Stimulated activated naive CD8-positive, alpha-beta T cell treated with anti-CD3 and anti-CD28 coated beads, Interleukin-15, amount 100 ng/mL, for 72 hours (primary cell): ENCODE measurements at regions not wholly inside any gene's neighbourhood (a gene's known extent, or its start where the extent isn't known, plus 50 kb on each side); places are given as distances from the start of the nearest gene placed in this dataset.

Experiments
- ATAC-seq: fragments of 150-1000 bp; cut with Tn5 transposase; 2 replicates; pipeline ENCODE4 v1.10.0; 2021; ENCODE audit warnings: mild to moderate bottlenecking, moderate library complexity
- DNase-seq, 2 donors: peaks; one replicate each; pipeline ENCODE4 v3.0.0; 2021 to 2022
- H3K27ac Mint-ChIP-seq, 2 donors: one replicate each; pipeline ENCODE4 v1.8.0; 2022; ENCODE audit warnings: mild to moderate bottlenecking in 2 of 2, mixed read lengths in 2 of 2, moderate library complexity in 2 of 2
- H3K27me3 Mint-ChIP-seq: one replicate; pipeline ENCODE4 v1.8.0; 2022; ENCODE audit warnings: mixed read lengths
- H3K4me1 Mint-ChIP-seq: one replicate; pipeline ENCODE4 v1.8.0; 2022; ENCODE audit warnings: mild to moderate bottlenecking, mixed read lengths
- H3K4me3 Mint-ChIP-seq, 2 donors: one replicate each; pipeline ENCODE4 v1.8.0; 2022; ENCODE audit warnings: mild to moderate bottlenecking in 2 of 2, mixed read lengths in 2 of 2, moderate library complexity in 1 of 2
- H3K9me3 Mint-ChIP-seq, 2 donors: one replicate each; pipeline ENCODE4 v1.8.0; 2022; ENCODE audit warnings: mixed read lengths in 2 of 2

DNA sequence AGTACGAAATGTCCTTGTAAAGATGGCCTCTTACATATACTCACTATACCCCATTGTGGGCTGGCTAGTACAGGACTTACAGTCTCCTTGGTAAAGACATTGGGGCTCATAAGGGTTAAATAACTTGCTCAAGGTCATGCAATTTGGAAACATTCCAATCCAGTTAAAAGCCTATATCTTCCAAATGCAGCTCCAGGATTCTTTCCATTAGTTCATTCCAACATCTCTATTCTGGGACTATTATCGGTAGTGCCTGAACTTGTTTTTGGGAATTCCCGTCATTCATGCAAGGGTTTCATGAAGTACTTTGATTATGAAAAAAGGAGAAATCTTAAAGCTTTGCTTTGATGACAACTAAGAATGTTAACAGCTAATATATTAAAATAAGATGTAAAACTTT, 99.2 kb upstream of the SLC8A1 start:
- ATAC-seq (no peak), DNase-seq (no peak)
- H3K9me3 Mint-ChIP-seq, result no peaks in the 10 kb centered on the region
- H3K27ac Mint-ChIP-seq, result no peak overlapping the region
- no peaks in the 10 kb centered on the region for H3K4me1 Mint-ChIP-seq
- H3K27me3 Mint-ChIP-seq, result no peaks in the 10 kb centered on the region
- H3K4me3 Mint-ChIP-seq, result no peak overlapping the region

DNA sequence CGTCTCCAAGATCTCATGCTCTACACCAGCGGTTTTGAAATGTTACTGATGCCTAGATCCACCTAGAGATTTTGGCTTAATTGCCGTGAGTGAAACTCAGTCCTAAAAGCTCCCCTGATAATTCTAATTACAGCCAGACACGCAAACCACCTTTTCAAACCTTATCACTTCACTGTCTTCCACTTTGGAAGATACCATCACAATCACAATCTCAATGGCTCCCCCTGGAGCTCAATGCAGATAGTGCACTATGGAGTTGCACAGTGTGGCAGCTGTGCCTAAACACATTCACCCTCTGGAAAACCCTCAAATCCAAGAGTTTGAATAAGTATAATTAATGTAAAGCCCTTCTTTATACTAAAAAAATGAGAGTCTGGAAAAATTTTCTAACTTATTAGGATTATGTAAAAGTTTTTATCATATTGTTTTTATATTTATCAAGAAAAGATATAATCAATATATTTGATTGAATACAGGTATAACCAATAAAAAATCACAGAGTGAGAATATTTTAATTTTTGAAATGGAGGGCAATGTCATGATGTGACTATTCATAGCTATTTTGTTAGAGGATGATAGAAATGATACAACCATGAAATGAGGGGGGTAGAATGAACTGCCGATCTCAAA, 102.9 kb upstream of the SLC8A1 start:
- peak; percentile 69 for ATAC-seq
- Mint-ChIP-seq H3K9me3 (no peaks in the 10 kb centered on the region), H3K27me3 (no peaks in the 10 kb centered on the region), H3K4me3 (no peak overlapping the region), H3K4me1 (no peaks in the 10 kb centered on the region), H3K27ac (no peak overlapping the region)
- DNase-seq, result peak; percentile 19 to 29

DNA sequence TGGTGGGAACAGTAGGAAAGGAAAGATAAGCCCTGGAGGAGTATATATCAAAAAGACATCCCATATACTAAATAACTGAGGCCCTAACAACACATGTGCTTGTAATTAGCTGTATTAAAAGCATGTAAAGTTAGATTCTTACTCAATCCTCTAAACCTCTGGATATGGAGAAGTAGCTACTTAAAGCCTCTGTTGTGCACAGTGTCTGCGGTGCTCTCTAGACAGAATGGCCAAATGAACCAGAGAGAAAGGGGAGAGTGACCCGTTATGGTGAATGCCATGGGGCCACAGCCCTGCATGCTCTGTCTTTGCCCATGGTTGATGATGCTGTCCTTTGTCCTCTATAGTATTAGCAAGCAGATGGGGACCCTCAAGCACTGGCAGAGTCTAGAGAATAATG, 104.4 kb upstream of the SLC8A1 start:
- Mint-ChIP-seq H3K27me3 (no peaks in the 10 kb centered on the region), H3K27ac (no peak overlapping the region), H3K4me1 (no peaks in the 10 kb centered on the region), H3K9me3 (no peaks in the 10 kb centered on the region), H3K4me3 (no peak overlapping the region)
- DNase-seq (no peak), ATAC-seq (no peak)

DNA sequence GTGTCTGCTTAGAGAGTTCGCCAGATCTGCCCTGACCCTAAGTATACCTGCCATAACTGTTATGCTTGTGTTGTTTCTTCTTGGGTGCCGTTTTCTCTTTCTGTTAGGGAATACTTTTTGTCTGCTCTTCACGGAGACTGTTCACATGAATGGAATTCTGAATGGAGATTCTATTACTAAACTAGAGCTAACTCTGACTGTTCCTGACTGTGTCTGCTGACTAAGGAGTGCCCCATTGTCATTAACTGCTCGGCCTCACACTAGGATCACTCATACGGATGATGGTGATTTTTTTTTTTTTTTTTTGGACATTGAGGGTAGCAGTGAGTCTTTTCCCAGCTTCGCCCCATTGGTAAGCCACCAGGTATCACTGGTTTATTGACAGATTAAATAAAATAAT, 104.8 kb upstream of the SLC8A1 start:
- Mint-ChIP-seq H3K4me3 (no peak overlapping the region), H3K27me3 (no peaks in the 10 kb centered on the region), H3K9me3 (no peaks in the 10 kb centered on the region), H3K27ac (no peak overlapping the region), H3K4me1 (no peaks in the 10 kb centered on the region)
- DNase-seq, result no peak
- no peak for ATAC-seq

DNA sequence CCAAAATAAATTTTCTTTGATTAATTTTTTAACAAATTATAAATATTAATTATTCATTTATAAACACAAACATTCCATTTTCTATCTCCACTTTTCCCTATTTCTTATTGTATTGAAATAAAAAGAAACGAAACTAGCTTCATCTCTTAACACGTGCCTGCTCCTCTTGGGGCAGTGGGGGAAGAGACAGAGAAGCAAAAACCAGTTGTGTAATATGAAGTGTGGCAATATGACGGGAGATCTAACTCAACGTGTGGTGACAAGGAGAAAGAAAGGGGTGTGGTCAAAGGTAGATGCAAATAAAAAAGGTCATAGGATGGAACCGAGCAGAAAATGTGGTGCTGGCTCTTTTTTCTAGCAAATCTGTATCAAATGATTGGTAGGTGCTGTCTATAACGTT, 106.9 kb upstream of the SLC8A1 start:
- no peaks in the 10 kb centered on the region for H3K27me3 Mint-ChIP-seq
- DNase-seq (no peak), ATAC-seq (no peak)
- no peak overlapping the region for H3K4me3 Mint-ChIP-seq
- no peaks in the 10 kb centered on the region for H3K4me1 Mint-ChIP-seq
- peak overlapping the region in 1 of 2 donors; percentile 3 for H3K27ac Mint-ChIP-seq
- H3K9me3 Mint-ChIP-seq, result no peaks in the 10 kb centered on the region

DNA sequence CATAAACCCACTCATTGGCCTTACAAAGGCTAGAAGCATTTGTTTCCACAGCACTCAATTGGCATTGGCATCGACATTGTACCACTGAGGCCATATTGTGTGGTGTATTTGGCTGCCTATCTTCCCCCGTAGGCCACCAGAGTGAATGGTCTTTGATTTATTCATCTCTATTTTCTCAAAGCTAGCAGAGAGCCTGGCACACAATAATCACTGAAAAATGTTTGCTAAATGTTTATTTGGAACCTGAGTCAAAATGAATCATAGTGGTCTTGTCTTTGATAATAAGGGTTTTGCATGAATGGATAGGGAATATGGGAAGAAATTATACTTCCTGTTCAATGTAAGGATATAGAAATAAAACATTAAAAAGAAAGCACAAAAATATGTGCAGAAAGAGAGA, 107.3 kb upstream of the SLC8A1 start:
- Mint-ChIP-seq H3K4me1 (no peaks in the 10 kb centered on the region), H3K9me3 (no peaks in the 10 kb centered on the region), H3K4me3 (no peak overlapping the region), H3K27me3 (no peaks in the 10 kb centered on the region), H3K27ac (no peak overlapping the region)
- ATAC-seq (no peak), DNase-seq (no peak)

DNA sequence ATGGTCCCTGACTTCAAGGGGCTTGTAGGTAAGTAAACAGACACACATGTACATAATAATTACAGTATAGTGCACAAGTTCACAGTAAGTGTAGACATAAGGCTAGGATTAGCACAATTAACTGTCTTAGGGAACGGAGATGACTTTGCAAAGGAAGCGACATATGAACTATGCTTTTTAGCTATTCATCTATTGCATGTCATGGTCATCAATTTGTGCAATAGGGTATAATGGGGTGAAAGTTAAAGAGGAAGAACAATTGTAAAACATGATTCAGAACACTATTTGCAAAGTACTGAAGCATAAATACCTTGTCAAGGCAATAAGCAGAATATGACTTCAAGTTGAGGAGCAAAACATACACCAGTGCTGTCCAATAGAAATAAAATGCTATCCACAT, 112.3 kb upstream of the SLC8A1 start:
- Mint-ChIP-seq H3K4me3 (no peak overlapping the region), H3K9me3 (no peaks in the 10 kb centered on the region), H3K27ac (no peak overlapping the region), H3K4me1 (no peaks in the 10 kb centered on the region), H3K27me3 (no peaks in the 10 kb centered on the region)
- no peak for ATAC-seq
- DNase-seq, result no peak

DNA sequence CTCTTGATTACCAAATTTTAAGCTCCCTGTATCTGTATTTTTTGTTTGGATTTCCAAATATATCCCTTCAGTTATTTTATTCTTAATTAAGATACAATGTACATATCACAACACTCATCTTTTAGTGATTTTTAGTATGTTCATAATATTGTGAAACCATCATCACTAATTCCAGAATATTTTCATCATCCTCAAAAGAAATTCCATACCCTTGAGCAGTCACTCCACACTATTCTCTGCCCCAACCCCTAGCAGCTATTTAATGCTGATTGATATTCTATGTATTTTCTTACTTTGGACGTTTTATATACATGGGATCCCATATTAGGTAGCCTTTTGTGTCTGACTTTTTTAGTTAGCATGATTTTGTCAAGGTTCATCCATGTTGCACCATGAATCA, 127.4 kb upstream of the SLC8A1 start:
- DNase-seq (no peak), ATAC-seq (no peak)
- Mint-ChIP-seq H3K4me1 (no peaks in the 10 kb centered on the region), H3K4me3 (no peak overlapping the region), H3K27me3 (no peaks in the 10 kb centered on the region), H3K27ac (no peak overlapping the region), H3K9me3 (peaks cover 4 to 7% of the 10 kb centered on the region in 2 donors)

DNA sequence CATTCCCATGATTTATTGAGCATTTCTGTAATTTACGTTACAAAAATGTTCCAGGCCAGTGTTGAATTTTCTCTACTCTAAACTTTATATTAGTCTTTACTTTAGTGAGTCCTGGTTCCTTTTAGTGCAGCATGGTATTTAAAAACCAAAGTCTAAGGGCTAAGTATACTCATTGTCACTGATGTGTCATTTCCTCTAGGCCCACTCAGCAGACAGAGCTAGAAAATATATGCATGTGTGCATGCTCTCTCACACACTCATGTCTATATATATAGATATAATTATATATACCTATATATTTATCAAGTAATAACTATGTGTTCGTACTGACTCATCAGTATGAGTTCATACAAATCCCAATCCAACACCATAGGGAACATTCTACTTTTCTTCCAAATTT, 132.5 kb upstream of the SLC8A1 start:
- no peak for ATAC-seq
- peaks cover 4 to 7% of the 10 kb centered on the region in 2 donors for H3K9me3 Mint-ChIP-seq

DNA sequence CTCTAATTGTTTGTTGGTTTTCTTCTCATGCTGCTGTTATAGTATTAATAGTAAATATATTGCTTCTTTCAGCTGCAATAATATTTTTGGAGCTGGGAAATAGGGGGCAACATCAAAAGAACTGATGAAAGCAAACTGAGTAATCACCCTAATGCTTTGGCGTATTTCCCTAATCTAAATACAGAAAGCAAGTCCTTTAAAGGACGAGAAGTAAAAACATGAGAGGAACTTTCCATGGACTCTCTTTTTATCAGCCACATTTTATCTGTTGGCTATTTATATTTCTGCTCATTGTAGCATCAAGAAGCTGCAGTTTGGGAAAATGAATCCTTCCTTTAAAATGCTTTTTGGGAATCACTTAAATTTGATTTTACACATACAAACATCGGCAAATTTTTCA, 139.9 kb upstream of the SLC8A1 start:
- no peak overlapping the region for H3K27ac Mint-ChIP-seq
- H3K4me3 Mint-ChIP-seq, result no peak overlapping the region
- H3K9me3 Mint-ChIP-seq, result no peaks in the 10 kb centered on the region
- H3K27me3 Mint-ChIP-seq, result no peaks in the 10 kb centered on the region
- no peaks in the 10 kb centered on the region for H3K4me1 Mint-ChIP-seq
- DNase-seq (no peak), ATAC-seq (no peak)

More for the DNA sequence above, 132.5 kb upstream of the SLC8A1 start:
- Mint-ChIP-seq H3K4me3 (no peak overlapping the region), H3K27me3 (no peaks in the 10 kb centered on the region), H3K4me1 (no peaks in the 10 kb centered on the region), H3K27ac (no peak overlapping the region)
- DNase-seq, result no peak

DNA sequence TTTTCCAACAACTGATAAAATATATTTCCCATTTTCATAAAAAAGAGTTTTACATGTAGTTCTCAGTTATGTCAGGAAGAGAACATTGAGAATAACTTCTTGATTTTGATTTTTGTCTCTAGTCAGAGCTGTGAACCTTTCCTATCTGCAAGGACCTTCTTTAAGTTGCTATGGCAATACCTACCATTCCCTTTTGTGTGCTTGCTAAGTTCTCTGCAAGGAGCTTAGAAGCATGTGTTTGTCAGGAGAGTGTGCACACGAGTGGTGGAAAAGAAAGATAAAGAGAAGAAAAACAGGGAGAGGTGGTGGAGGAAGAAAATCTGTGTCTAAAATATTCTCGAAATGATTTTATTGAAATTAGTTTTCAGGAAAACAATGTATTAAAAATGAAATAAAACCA, 140.3 kb upstream of the SLC8A1 start:
- Mint-ChIP-seq H3K9me3 (no peaks in the 10 kb centered on the region), H3K4me3 (no peak overlapping the region)
- no peak for ATAC-seq

DNA sequence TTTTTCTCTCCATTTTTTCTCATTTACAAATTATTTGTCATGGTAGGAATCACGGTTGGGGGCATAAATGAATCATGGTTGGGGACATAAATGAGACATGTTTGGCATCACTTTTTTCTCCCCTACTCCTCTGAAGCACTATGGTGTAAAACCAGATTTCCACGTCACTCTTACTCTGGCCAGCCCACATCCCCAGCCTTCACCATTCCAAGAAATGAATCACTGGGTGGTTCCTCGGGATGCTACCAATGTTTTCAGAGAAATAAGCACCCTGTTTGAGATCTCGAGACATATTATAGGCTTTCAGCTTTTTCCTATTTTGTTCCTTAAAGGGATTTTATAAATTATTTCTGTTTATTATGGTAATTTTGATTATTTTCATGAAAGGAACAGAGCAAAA, 155.0 kb upstream of the SLC8A1 start:
- Mint-ChIP-seq H3K27ac (no peak overlapping the region), H3K27me3 (no peaks in the 10 kb centered on the region), H3K9me3 (peaks cover 4% of the 10 kb centered on the region in 2 donors), H3K4me3 (no peak overlapping the region), H3K4me1 (no peaks in the 10 kb centered on the region)
- no peak for DNase-seq
- ATAC-seq, result no peak

More for the DNA sequence above, 140.3 kb upstream of the SLC8A1 start:
- H3K27ac Mint-ChIP-seq, result no peak overlapping the region
- DNase-seq, result no peak
- no peaks in the 10 kb centered on the region for H3K4me1 Mint-ChIP-seq
- no peaks in the 10 kb centered on the region for H3K27me3 Mint-ChIP-seq

DNA sequence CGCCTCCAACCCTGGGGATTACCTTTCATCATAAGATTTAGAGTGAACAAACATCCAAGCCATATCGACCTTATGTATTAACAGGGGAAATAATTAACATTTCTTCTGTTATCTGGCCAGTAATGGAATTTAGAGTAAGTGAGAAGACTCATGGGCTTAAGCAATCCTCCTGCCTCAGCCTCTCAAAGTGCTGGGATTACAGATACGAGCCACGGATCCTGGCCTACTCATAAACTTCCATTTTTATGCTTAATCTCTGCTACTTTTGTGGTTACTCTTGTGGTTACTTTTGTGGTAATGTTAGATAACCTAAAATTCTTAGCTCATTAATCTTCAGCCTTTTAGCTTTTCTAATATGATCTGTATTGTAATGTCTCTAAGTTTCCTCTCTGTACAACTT, 159.3 kb upstream of the SLC8A1 start:
- Mint-ChIP-seq H3K4me1 (no peaks in the 10 kb centered on the region), H3K9me3 (peaks cover 3 to 4% of the 10 kb centered on the region in 2 donors), H3K27ac (no peak overlapping the region), H3K27me3 (no peaks in the 10 kb centered on the region), H3K4me3 (no peak overlapping the region)
- ATAC-seq, result no peak
- DNase-seq, result no peak

DNA sequence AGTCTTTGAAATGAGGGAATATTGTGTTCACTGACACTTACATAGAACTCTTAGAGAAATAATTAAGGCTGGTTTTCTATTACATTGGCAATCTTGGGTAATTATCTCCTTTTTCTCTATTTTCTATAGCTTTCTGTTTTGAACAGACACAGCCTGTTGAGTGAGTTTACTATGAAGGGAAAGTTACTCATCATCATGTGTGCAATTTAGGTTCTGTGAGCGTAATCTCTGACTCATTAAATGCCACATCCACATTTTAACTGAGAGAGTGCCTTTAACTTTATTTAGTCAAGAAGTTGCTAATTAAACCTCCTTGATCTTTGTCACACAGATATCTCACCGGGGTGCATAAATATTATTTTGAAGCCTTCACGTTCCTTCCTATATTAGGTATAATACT, 174.0 kb upstream of the SLC8A1 start:
- DNase-seq, result no peak
- no peak for ATAC-seq
- Mint-ChIP-seq H3K27me3 (no peaks in the 10 kb centered on the region), H3K27ac (no peak overlapping the region), H3K9me3 (no peaks in the 10 kb centered on the region), H3K4me3 (no peak overlapping the region), H3K4me1 (no peaks in the 10 kb centered on the region)

DNA sequence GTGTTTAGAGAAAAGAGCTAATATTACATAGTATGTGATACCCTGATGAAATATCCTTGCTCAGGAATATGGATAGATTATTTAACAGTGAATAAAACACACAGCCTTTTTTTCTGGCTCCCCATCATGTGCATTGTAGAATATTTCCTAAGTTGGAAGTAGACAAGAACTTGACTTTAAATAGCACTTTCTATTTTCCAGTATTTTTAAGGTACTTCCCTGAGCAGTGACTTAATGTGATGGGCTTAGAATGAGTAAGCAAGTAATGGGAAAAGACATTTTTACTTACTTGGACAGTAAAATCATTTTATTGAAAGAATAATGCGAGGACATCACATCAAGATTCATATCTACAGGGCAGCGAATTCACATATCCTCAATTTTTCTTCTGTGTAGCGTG, 176.7 kb upstream of the SLC8A1 start:
- ATAC-seq (no peak), DNase-seq (no peak)
- no peaks in the 10 kb centered on the region for H3K27me3 Mint-ChIP-seq
- no peaks in the 10 kb centered on the region for H3K9me3 Mint-ChIP-seq
- H3K27ac Mint-ChIP-seq, result no peak overlapping the region
- no peaks in the 10 kb centered on the region for H3K4me1 Mint-ChIP-seq
- no peak overlapping the region for H3K4me3 Mint-ChIP-seq

DNA sequence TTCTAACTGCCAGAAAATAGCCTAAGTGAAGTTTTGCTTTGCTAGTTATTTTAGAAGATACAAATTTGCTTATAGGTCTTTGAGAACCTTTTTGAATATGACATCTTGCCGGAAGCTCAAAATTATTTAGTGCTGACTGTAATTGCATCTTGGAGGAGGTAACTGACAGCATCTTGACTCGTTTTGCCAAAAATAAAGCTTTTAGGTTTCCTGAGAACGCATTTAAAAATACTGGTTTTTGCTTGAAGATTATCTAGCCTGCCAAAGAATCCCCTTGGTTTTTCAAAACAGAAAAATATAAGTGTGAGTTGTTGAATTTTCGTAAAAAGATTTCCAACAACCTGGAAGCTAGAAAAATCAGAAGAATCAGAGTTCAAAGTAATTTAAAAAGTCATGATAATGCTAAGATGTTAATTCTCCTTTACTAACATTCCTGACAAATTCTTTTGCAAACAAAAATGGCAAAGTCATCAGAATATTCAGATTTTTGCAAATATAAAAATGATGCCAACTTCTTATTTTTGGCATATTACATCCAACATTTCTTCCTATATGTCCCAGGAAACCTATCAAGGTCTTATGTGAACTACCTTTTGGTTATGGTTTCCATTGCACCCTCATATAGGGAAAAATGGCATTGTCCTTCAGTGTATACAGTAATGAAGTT, 178.0 kb upstream of the SLC8A1 start:
- no peak overlapping the region for H3K4me3 Mint-ChIP-seq
- DNase-seq (no peak), ATAC-seq (no peak)
- peaks cover 0 to 4% of the 10 kb centered on the region in 2 donors for H3K9me3 Mint-ChIP-seq
- no peak overlapping the region for H3K27ac Mint-ChIP-seq
- H3K4me1 Mint-ChIP-seq, result no peaks in the 10 kb centered on the region
- no peaks in the 10 kb centered on the region for H3K27me3 Mint-ChIP-seq

DNA sequence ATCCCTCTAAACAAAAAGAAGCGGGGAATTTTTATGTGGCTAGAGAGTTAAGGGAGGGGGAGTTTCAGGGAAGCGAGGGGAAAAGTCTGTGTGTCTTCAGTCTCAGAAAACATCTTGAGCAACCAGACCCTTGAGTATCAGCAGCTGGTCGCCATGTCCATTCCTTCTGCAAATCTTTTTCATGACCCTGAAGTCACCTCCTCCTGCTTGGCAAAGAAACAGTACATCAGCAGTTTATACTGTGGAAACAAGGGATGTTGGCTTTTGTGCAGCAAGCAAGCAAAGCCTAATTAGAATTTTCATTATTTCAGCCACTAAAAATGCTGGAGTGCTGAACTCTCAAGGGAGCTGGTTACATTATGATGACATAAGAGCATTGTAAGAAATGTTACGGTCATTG, 187.4 kb upstream of the SLC8A1 start:
- no peak overlapping the region for H3K27ac Mint-ChIP-seq
- no peaks in the 10 kb centered on the region for H3K27me3 Mint-ChIP-seq
- DNase-seq, result no peak
- no peak overlapping the region for H3K4me3 Mint-ChIP-seq
- peaks cover 0 to 4% of the 10 kb centered on the region in 2 donors for H3K9me3 Mint-ChIP-seq
- no peaks in the 10 kb centered on the region for H3K4me1 Mint-ChIP-seq
- ATAC-seq, result no peak
